Memory B cell (primary cell): ENCODE measurements at regions not wholly inside any gene's neighbourhood (a gene's known extent, or its start where the extent isn't known, plus 50 kb on each side); places are given as distances from the start of the nearest gene placed in this dataset.
"Not testable (repeated sequence)": the region's sequence is repeated elsewhere in the genome, so short reads cannot be mapped to it uniquely, and the experiment has no call there.

Experiments
- ATAC-seq: fragments of 150-1000 bp; cut with Tn5 transposase; 2 replicates; pipeline ENCODE4 v1.10.0; 2021; ENCODE audit warnings: low read depth, mild to moderate bottlenecking, moderate library complexity
- DNase-seq, 2 donors: peaks; one replicate each; pipeline ENCODE4 v3.0.0; 2022; ENCODE audit warnings: low spot score in 2 of 2
- H3K27ac Mint-ChIP-seq: one replicate; pipeline ENCODE4 v1.8.0; 2022; ENCODE audit warnings: mild to moderate bottlenecking, moderate library complexity, mixed read lengths
- H3K27me3 Mint-ChIP-seq: one replicate; pipeline ENCODE4 v1.8.0; 2022; ENCODE audit warnings: mixed read lengths
- H3K36me3 Mint-ChIP-seq: one replicate; pipeline ENCODE4 v1.8.0; 2022; ENCODE audit warnings: mild to moderate bottlenecking, mixed read lengths
- H3K4me1 Mint-ChIP-seq: one replicate; pipeline ENCODE4 v1.8.0; 2022; ENCODE audit warnings: mixed read lengths
- H3K4me3 Mint-ChIP-seq: one replicate; pipeline ENCODE4 v1.8.0; 2022; ENCODE audit warnings: mild to moderate bottlenecking, moderate library complexity, mixed read lengths
- H3K9me3 Mint-ChIP-seq: one replicate; pipeline ENCODE4 v1.8.0; 2022; ENCODE audit warnings: mixed read lengths

GRCh38 chrX:47715078-47715477, 56.1 kb upstream of the UXT start:
- H3K36me3 Mint-ChIP-seq, DNase-seq, H3K9me3 Mint-ChIP-seq, H3K4me1 Mint-ChIP-seq, H3K4me3 Mint-ChIP-seq, ATAC-seq, H3K27ac Mint-ChIP-seq, H3K27me3 Mint-ChIP-seq: not testable (repeated sequence)

DNA sequence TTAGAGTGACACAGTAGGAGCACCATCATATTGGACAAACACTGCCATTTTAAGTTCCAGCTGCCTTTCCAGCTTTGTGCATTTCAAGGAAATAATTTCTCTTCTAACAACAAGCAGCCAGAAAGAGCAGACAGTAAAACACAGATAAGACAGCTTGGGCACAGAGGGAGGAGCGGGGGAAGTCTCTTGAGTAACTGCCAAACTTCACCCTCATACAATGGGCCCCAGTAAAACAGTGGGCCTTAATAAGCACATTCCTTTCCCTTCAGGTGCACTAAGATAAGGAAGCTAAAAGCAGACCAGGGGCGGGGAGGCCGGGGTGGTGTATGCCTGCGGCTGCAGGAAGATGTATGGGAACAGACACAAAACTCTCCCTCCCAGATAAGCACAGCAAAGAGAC, 53.7 kb upstream of the UXT start:
- not testable (repeated sequence) for H3K9me3 Mint-ChIP-seq, H3K27ac Mint-ChIP-seq, H3K4me3 Mint-ChIP-seq, H3K36me3 Mint-ChIP-seq, DNase-seq, ATAC-seq, H3K27me3 Mint-ChIP-seq, H3K4me1 Mint-ChIP-seq

GRCh38 chrX:47710252-47710651, 51.3 kb upstream of the UXT start:
- no peak for ATAC-seq
- no peaks in the 10 kb centered on the region for H3K9me3 Mint-ChIP-seq
- no peak overlapping the region for H3K27ac Mint-ChIP-seq
- no peak overlapping the region for H3K4me3 Mint-ChIP-seq
- no peaks in the 10 kb centered on the region for H3K36me3 Mint-ChIP-seq
- H3K4me1 Mint-ChIP-seq: no peaks in the 10 kb centered on the region
- no peak for DNase-seq
- H3K27me3 Mint-ChIP-seq: peaks cover 7% of the 10 kb centered on the region
